ENCODE measurements at regions not wholly inside any gene's neighbourhood (a gene's known extent, or its start where the extent isn't known, plus 50 kb on each side); places are given as distances from the start of the nearest gene placed in this dataset.

DNA sequence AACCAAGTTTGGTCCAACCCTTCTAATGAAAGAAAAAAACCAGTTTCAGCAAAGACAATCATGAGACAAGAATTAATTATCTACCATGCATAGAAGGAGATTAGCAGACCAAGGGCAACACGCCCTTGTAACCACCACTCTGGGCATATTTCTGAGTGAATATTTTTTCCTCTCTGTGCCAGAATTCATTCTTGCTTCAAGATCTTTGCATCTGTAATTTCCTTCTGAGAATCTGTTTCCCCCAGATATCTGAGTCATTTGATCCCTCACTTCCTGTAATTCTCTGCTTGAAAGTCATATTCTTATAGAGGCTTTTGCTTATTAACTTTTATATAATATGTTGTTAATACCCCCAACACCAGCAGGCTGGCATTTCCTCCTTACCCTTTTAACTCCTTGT lies 243.7 kb downstream of the SLC16A7 start:
- H3K4me3 ChIP-seq (ENCODE audit: low read length) = no peak overlapping the region
- DNase-seq (ENCODE audit: low read depth) = no peak
- TF ChIP-seq CTCF (conservative IDR thresholded peaks at IDR 0.05; ENCODE audit: low read length) = no peak

DNA sequence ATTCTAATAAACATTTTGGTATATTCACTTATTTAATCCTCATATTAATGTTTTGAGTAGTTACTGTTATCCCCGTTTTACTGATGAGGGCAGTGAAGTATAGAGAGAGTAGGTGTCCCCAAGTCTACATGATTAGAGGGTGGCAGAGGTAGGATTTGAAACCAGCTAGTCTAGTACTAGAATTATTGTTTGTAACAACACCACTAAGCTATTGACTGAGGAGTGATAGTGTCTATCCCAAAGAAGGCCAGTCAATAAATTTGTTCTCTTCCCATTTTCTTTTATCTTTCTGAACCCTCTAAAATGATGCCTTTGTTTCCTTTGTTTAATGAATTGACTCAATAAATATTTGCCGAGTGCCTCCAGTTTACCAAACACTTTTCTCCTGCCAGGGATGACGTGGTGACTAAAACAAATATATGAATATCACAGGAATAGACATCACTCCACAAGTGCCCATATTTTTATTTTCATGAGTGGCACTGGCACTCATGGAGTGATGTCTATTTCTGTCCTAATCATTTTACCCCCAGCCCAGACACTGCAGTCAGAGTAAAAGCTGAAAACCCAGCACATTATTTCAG lies 247.5 kb downstream of the SLC16A7 start:
- no peak for DNase-seq (ENCODE audit: low read depth)
- no peak overlapping the region for H3K4me3 ChIP-seq (ENCODE audit: low read length)
- TF ChIP-seq CTCF (conservative IDR thresholded peaks at IDR 0.05; ENCODE audit: low read length) = no peak

DNA sequence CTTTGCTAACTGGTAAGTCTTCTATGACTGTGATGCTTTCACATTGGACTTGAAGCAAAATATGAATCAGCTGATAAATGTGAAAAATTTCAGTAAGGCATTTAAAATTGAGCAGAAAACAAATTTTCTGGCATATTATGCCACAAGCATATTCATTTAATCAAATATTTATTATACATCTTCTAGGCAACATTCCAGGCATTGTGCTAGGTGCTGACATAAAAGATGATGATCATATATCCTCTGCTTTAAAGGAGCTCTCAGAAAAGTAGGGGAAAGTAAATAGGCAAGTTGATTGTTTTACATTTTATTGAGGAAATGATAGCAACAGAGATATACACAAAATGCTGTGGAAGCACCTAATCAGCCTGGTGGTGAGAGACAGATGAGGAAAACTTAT lies 248.9 kb downstream of the SLC16A7 start:
- no peak for DNase-seq (ENCODE audit: low read depth)
- no peak for TF ChIP-seq CTCF (conservative IDR thresholded peaks at IDR 0.05; ENCODE audit: low read length)
- no peak overlapping the region for H3K4me3 ChIP-seq (ENCODE audit: low read length)

DNA sequence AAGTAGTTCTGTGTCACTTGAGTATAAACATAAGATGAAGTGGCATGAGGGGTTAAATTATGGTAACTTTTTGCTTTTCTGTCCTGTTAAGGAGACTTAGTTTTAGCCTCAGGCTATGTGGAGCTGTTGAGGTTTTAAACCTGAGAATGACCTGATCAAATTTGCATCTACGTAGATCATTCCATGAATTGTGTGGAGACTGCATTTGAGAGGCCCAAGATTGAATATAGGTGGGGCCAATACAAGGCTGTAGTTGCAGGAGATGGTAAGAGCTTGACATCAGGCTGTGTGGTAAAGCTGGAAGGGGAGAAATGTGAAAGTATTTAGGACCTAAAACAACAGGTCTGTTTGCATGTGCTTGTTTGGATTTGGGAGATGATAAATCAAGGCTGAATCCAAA lies 249.5 kb downstream of the SLC16A7 start:
- H3K4me3 ChIP-seq (ENCODE audit: low read length) = no peak overlapping the region
- no peak for DNase-seq (ENCODE audit: low read depth)
- no peak for TF ChIP-seq CTCF (conservative IDR thresholded peaks at IDR 0.05; ENCODE audit: low read length)

- TF ChIP-seq CTCF (conservative IDR thresholded peaks at IDR 0.05; ENCODE audit: low read length) = no peak
- no peak for DNase-seq (ENCODE audit: low read depth)
- no peak overlapping the region for H3K4me3 ChIP-seq (ENCODE audit: low read length)
Observed at GRCh38 chr12:59847127-59847526, 251.3 kb downstream of the SLC16A7 start.

DNA sequence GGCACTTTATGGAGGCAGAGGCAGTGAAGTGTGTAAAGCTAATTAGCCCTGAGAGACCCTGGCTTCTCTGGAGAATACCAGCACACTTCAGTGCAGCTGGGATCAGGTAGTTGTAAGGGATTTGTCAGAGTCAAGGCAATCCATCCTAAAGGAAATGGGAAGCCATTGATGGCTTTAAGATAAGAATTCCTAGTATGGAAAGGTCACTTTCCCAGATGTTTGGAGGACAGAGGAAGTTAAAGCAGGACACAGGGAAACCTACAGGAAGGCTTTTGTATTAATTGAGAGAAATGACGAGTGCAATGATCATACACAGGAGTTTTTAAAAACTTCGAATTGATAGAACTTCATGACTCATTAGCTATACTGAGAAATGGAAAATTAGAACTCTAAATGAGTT lies 254.4 kb downstream of the SLC16A7 start:
- no peak for DNase-seq (ENCODE audit: low read depth)
- no peak for TF ChIP-seq CTCF (conservative IDR thresholded peaks at IDR 0.05; ENCODE audit: low read length)
- no peak overlapping the region for H3K4me3 ChIP-seq (ENCODE audit: low read length)

DNA sequence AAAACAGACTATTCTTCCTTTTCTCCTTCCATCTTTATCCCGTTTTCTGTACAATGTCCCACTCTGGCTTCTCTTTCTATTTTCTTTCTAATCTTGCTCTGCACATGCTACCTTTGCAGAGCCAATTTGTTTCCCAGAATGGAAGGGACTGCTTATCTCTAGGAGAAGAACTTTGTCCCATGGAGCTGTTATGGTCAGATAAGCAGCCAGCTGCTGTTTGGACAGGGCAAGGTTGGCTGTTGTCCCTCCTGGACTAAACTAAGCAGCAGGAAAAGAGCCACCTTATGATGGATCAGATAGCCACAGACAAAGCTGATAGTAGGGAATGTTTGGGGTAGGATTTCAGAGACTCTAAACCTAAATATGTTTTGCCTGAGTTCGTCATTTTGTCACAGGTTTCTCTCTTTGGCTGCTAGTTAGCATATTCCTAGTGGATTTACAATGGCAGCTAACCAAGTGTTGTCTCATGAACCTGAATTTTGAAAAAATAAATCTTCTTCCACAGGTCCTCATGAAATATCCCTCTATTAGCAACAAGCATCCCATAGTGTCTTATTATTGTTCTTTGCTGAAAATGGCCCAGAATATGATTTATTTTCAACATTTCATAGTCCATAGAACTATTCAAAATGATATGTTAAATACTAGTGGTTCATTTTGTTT lies 262.8 kb downstream of the SLC16A7 start:
- no peak overlapping the region for H3K4me3 ChIP-seq (ENCODE audit: low read length)
- no peak for DNase-seq (ENCODE audit: low read depth)
- no peak for TF ChIP-seq CTCF (conservative IDR thresholded peaks at IDR 0.05; ENCODE audit: low read length)
